ENCODE measurements at regions not wholly inside any gene's neighbourhood (a gene's known extent, or its start where the extent isn't known, plus 50 kb on each side); places are given as distances from the start of the nearest gene placed in this dataset.

DNA sequence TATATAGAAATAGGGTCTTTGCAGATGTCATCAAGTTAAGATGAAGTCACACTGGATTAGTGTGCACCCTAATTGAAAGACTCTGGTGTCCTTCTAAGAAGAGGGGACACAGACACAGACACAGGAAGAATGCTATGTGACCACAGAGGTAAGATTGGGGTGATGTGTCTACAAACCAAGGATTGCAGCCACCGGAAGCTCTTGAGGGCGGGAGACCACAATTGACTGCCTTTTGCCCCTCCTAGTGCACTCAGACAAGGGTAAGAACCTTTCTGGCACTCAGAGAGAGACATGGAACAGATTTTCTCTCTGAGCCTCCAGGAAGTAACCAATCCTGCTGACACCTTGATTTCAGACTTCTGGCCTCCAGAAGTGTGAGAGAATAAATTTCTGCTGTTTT is 51.2 kb upstream of the ARAP3 start:
- peaks cover 2% of the 10 kb centered on the region for H3K27me3 ChIP-seq (replicated peaks; ENCODE audit: control insufficient read depth, insufficient read depth, low read length)
- TF ChIP-seq CTCF (IDR thresholded peaks at IDR 0.05; ENCODE audit: insufficient read depth, low read length, poor library complexity, severe bottlenecking) = no peak
- DNase-seq (ENCODE audit: extremely low read depth, insufficient read length) = no peak
- no peak overlapping the region for H3K4me3 ChIP-seq (replicated peaks; ENCODE audit: low read depth, low read length)
- H3K36me3 ChIP-seq (ENCODE audit: control insufficient read depth, insufficient read depth, low read length) = no peaks in the 10 kb centered on the region

DNA sequence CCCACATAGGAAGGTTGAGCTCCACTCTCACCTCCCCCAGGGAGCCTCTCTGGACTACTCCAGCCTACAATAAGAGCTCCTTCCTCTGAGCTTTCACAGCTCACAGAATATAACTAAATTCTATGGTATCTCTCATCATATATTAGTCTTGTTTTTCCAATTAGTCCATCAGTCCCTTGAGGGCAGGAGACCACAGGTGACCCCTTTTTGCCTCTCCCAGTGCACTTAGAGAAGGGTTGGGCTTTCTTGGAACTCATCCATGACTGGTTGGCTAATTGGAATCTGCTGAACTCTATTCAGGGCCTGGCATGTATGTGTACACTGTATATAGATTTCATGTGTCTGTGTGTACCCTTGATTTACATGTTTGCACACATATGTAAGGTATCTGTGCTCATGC is 50.4 kb upstream of the ARAP3 start:
- Histone ChIP-seq H3K36me3 (ENCODE audit: control insufficient read depth, insufficient read depth, low read length) (no peaks in the 10 kb centered on the region), H3K4me3 (replicated peaks; ENCODE audit: low read depth, low read length) (no peak overlapping the region), H3K27me3 (replicated peaks; ENCODE audit: control insufficient read depth, insufficient read depth, low read length) (peaks cover 2% of the 10 kb centered on the region)
- no peak for DNase-seq (ENCODE audit: extremely low read depth, insufficient read length)
- TF ChIP-seq CTCF (IDR thresholded peaks at IDR 0.05; ENCODE audit: insufficient read depth, low read length, poor library complexity, severe bottlenecking) = no peak

Measured in GM06990 (cell line).